ENCODE measurements at regions not wholly inside any gene's neighbourhood (a gene's known extent, or its start where the extent isn't known, plus 50 kb on each side); places are given as distances from the start of the nearest gene placed in this dataset.

- TF ChIP-seq CTCF (IDR thresholded peaks at IDR 0.05) (no peak), POLR2A (IDR thresholded peaks at IDR 0.05) (no peak)
These were observed 59.8 kb downstream of the FOS start for GRCh38 chr14:75338398-75338797.

Measured in testis (tissue), 2 donors.